GM12878 (cell line): ENCODE measurements at regions not wholly inside any gene's neighbourhood (a gene's known extent, or its start where the extent isn't known, plus 50 kb on each side); places are given as distances from the start of the nearest gene placed in this dataset.

ENCODE experiments used
- ATAC-seq: fragments of 200-7000 bp; cut with Tn5 transposase; 3 replicates; pipeline ENCODE4 v1.9.1; 2020; ENCODE audit warnings: mild to moderate bottlenecking, moderate library complexity
- BruUV-seq: library from RNA; stranded (reverse); fragments of 400-500 nt; replicated peaks from 2 replicates; lab custom pipeline; 2021; lab: Mats Ljungman, UMichigan
- CTCF ChIA-PET: fragments of 300-600 bp; sonication (Branson Sonifier 250); formaldehyde crosslinking; extraction: SDS; loops from one replicate; lab custom pipeline; 2021; ENCODE audit warnings: inconsistent platforms; lab: Yijun Ruan, JAX
- POLR2A ChIA-PET: fragments of 350-600 bp; formaldehyde crosslinking; extraction: SDS; loops from one replicate; lab custom pipeline; 2021; ENCODE audit warnings: inconsistent platforms; lab: Charles Lee
- RAD21 ChIA-PET: fragments of 300-600 bp; sonication (Branson Sonifier 250); formaldehyde crosslinking; loops from one replicate; lab custom pipeline; 2023; ENCODE audit warnings: antibody characterized with exemption; ENCODE audit not compliant: unreplicated experiment; lab: Charles Lee
- SMC1A ChIA-PET: fragments of 300-600 bp; sonication (Branson Sonifier 250); formaldehyde crosslinking; loops from one replicate; lab custom pipeline; 2023; ENCODE audit not compliant: unreplicated experiment, uncharacterized antibody; lab: Charles Lee
- DNase-seq: peaks from one replicate; pipeline ENCODE4 v3.0.0-alpha.2; 2011; ENCODE audit warnings: low read depth, low spot score
- FAIRE-seq: peaks from 3 replicates; lab custom pipeline; 2011; peaks lifted over from hg19 to GRCh38; lab: Jason Lieb, UNC
- H2AFZ ChIP-seq: 2 replicates; pipeline ENCODE4 v1.6.0; 2011; ENCODE audit warnings: low read depth, low read length, control low read depth; ENCODE audit not compliant: control insufficient read depth
- H3K27ac ChIP-seq: 2 replicates; pipeline ENCODE4 v1.5.1; 2011; ENCODE audit warnings: control low read depth; ENCODE audit not compliant: control insufficient read depth, insufficient read depth
- H3K27me3 ChIP-seq, 2 experiments: replicated peaks in 1 of 2; 2 replicates each; pipeline versions ENCODE4 v1.6.0 to v1.6.1; 2011; ENCODE audit warnings: low read length in 1 of 2; ENCODE audit not compliant: control insufficient read depth in 2 of 2, insufficient read depth in 2 of 2
- H3K36me3 ChIP-seq, 2 experiments: 2 replicates each; pipeline ENCODE4 v1.5.1; 2011; ENCODE audit warnings: low read length in 1 of 2; ENCODE audit not compliant: control insufficient read depth in 2 of 2, insufficient read depth in 2 of 2
- H3K4me1 ChIP-seq: 2 replicates; pipeline ENCODE4 v1.6.1; 2011; ENCODE audit warnings: mild to moderate bottlenecking, low read length, moderate library complexity, mixed read lengths; ENCODE audit not compliant: control insufficient read depth, insufficient read depth
- H3K4me2 ChIP-seq: 2 replicates; pipeline ENCODE4 v1.6.0; 2011; ENCODE audit warnings: control low read depth; ENCODE audit not compliant: control insufficient read depth, insufficient read depth
- H3K4me3 ChIP-seq: fragments of 200-600 bp; sonication (generic); 2 replicates; pipeline ENCODE4 v1.5.1; 2016
- H3K79me2 ChIP-seq: 2 replicates; pipeline ENCODE4 v1.6.0; 2011; ENCODE audit warnings: low read length; ENCODE audit not compliant: control insufficient read depth, insufficient read depth
- H3K9ac ChIP-seq: 2 replicates; pipeline ENCODE4 v1.8.0; 2011; ENCODE audit warnings: low read length, control low read depth, mixed read lengths; ENCODE audit not compliant: control insufficient read depth, insufficient read depth
- H3K9me3 ChIP-seq: replicated peaks from 3 replicates; pipeline ENCODE4 v1.5.1; 2011; ENCODE audit warnings: mild to moderate bottlenecking, low read length; ENCODE audit not compliant: control insufficient read depth, insufficient read depth
- H4K20me1 ChIP-seq: 2 replicates; pipeline ENCODE4 v1.6.0; 2011; ENCODE audit not compliant: control insufficient read depth, insufficient read depth
- CBX3 ChIP-seq: fragments of 200-600 bp; sonication (generic); IDR thresholded peaks from 2 replicates; pipeline ENCODE4 v1.6.1; 2016; ENCODE audit warnings: low read depth, borderline replicate concordance
- CHD1 ChIP-seq: IDR thresholded peaks from 2 replicates; pipeline ENCODE4 v1.6.1; 2012; ENCODE audit warnings: low read depth, low read length, improper control_type of control experiment
- CREM ChIP-seq: IDR thresholded peaks from 2 replicates; pipeline ENCODE4 v1.6.1; 2014; ENCODE audit warnings: antibody characterized with exemption, low read depth
- EP300 ChIP-seq, 2 experiments: fragments of 150-350 bp in 1 of 2; IDR thresholded peaks; 2 replicates each; pipeline ENCODE4 v1.6.1; 2011 to 2012; ENCODE audit warnings: low read depth in 2 of 2, low read length in 2 of 2, borderline replicate concordance in 1 of 2, improper control_type of control experiment in 1 of 2, inconsistent platforms in 1 of 2; ENCODE audit not compliant: control insufficient read depth in 1 of 2
- ETV6 ChIP-seq, 2 experiments: fragments of 450-650 bp in 1 of 2; IDR thresholded peaks in 1 of 2; conservative IDR thresholded peaks in 1 of 2; 2 replicates each; pipeline ENCODE4 v1.6.1; 2014; ENCODE audit warnings: antibody characterized with exemption in 1 of 2, borderline replicate concordance in 1 of 2, low read depth in 1 of 2, mild to moderate bottlenecking in 1 of 2, moderate library complexity in 1 of 2
- HSF1 ChIP-seq: fragments of 150-350 bp; IDR thresholded peaks from 2 replicates; pipeline ENCODE4 v1.6.1; 2014; ENCODE audit warnings: mild to moderate bottlenecking, low read depth, low read length
- IRF4 ChIP-seq: IDR thresholded peaks from 2 replicates; pipeline ENCODE4 v1.6.1; 2011; ENCODE audit warnings: low read depth, low read length
- NFYB ChIP-seq: IDR thresholded peaks from 2 replicates; pipeline ENCODE4 v1.6.1; 2011; ENCODE audit warnings: low read depth, mild to moderate bottlenecking, low read length, improper control_type of control experiment, moderate library complexity; ENCODE audit not compliant: insufficient read depth
- NR2C1 ChIP-seq: fragments of 450-650 bp; IDR thresholded peaks from 2 replicates; pipeline ENCODE4 v1.6.1; 2017; ENCODE audit warnings: antibody characterized with exemption, mild to moderate bottlenecking, moderate library complexity
- SMAD5 ChIP-seq: IDR thresholded peaks from 2 replicates; pipeline ENCODE4 v1.6.1; 2016; ENCODE audit warnings: antibody characterized with exemption, low read depth
- TBL1XR1 ChIP-seq: IDR thresholded peaks from 2 replicates; pipeline ENCODE4 v1.6.1; 2012; ENCODE audit warnings: low read depth, low read length, improper control_type of control experiment
- TCF12 ChIP-seq: IDR thresholded peaks from 2 replicates; pipeline ENCODE4 v1.6.1; 2011; ENCODE audit warnings: low read depth, mild to moderate bottlenecking, low read length
- TCF7 ChIP-seq: IDR thresholded peaks from 2 replicates; pipeline ENCODE4 v1.6.1; 2014; ENCODE audit warnings: antibody characterized with exemption, borderline replicate concordance
- WGBS: methylation state at CpG from one replicate; pipeline ENCODE4 v1.1.6; 2016; ENCODE audit warnings: low lambda C conversion rate; ENCODE audit not compliant: insufficient replicate concordance, insufficient coverage; ENCODE audit errors: missing lambda C conversion rate; 5-methylcytosine and 5-hydroxymethylcytosine counted together
- in situ Hi-C: fragments of 300-500 bp; cut with MboI; formaldehyde crosslinking; loops from 9 replicates; pipeline ENCODE4 v1.14.3; 2018; ENCODE audit warnings: mixed read lengths
- intact Hi-C: fragments of 100-400 bp; cut with micrococcal nuclease; formaldehyde crosslinking; loops from one replicate; pipeline ENCODE4 v1.14.2; 2022; ENCODE audit not compliant: unreplicated experiment

- in situ Hi-C loops (no loop called here), intact Hi-C loops (no loop called here)
- no peak for TF ChIP-seq SMAD5
- TF ChIP-seq TCF7, result no peak
- TF ChIP-seq IRF4, result no peak
- TF ChIP-seq ETV6 (conservative IDR thresholded peaks at IDR 0.05 in 1 of 2, IDR thresholded peaks at IDR 0.05 in 1 of 2; ENCODE audit: borderline replicate concordance in 1 of 2, low read depth in 1 of 2), result no peak
- TF ChIP-seq HSF1, result no peak
- no peak for TF ChIP-seq EP300 (IDR thresholded peaks at IDR 0.05; ENCODE audit: borderline replicate concordance in 1 of 2, control insufficient read depth in 1 of 2, low read depth in 2 of 2, low read length in 2 of 2)
- no peak for TF ChIP-seq NFYB
- TF ChIP-seq CREM, result no peak
- TF ChIP-seq CBX3, result no peak
- TF ChIP-seq CHD1, result no peak
- TF ChIP-seq TBL1XR1, result no peak
- no peak for TF ChIP-seq NR2C1
- no peak for TF ChIP-seq TCF12
- ATAC-seq, result no peak
- H3K79me2 ChIP-seq, result no peaks in the 10 kb centered on the region
- no peak overlapping the region for H3K9ac ChIP-seq
- CTCF ChIA-PET, result no interaction called here
- H3K27me3 ChIP-seq, result no peaks in the 10 kb centered on the region
- SMC1A ChIA-PET, result no interaction called here
- DNase-seq, result no peak
- POLR2A ChIA-PET, result no interaction called here
- H3K36me3 ChIP-seq, result no peaks in the 10 kb centered on the region
- no peak overlapping the region for H2AFZ ChIP-seq
- H3K4me3 ChIP-seq, result no peak overlapping the region
- FAIRE-seq, result no peak
- H3K4me2 ChIP-seq, result no peak overlapping the region
- BruUV-seq, result no TSS peak
- no peaks in the 10 kb centered on the region for H3K4me1 ChIP-seq
- H3K9me3 ChIP-seq, result no peaks in the 10 kb centered on the region; the same call in 2 of the 3 replicates
- no peaks in the 10 kb centered on the region for H4K20me1 ChIP-seq
- no peak overlapping the region for H3K27ac ChIP-seq
- RAD21 ChIA-PET, result no interaction called here
- WGBS, result 25% methylated on average over 7 of the region's 7 CpGs
Observed at GRCh38 chr4:189513421-189513820, 427.3 kb upstream of the FRG1 start.
